GM12878 (cell line): ENCODE measurements at regions not wholly inside any gene's neighbourhood (a gene's known extent, or its start where the extent isn't known, plus 50 kb on each side); places are given as distances from the start of the nearest gene placed in this dataset.

Experiments
- ATAC-seq: fragments of 200-7000 bp; cut with Tn5 transposase; 3 replicates; pipeline ENCODE4 v1.9.1; 2020; ENCODE audit warnings: mild to moderate bottlenecking, moderate library complexity
- BruUV-seq: library from RNA; stranded (reverse); fragments of 400-500 nt; replicated peaks from 2 replicates; lab custom pipeline; 2021; lab: Mats Ljungman, UMichigan
- CTCF ChIA-PET: fragments of 300-600 bp; sonication (Branson Sonifier 250); formaldehyde crosslinking; extraction: SDS; loops from one replicate; lab custom pipeline; 2021; ENCODE audit warnings: inconsistent platforms; lab: Yijun Ruan, JAX
- POLR2A ChIA-PET: fragments of 350-600 bp; formaldehyde crosslinking; extraction: SDS; loops from one replicate; lab custom pipeline; 2021; ENCODE audit warnings: inconsistent platforms; lab: Charles Lee
- RAD21 ChIA-PET: fragments of 300-600 bp; sonication (Branson Sonifier 250); formaldehyde crosslinking; loops from one replicate; lab custom pipeline; 2023; ENCODE audit warnings: antibody characterized with exemption; ENCODE audit not compliant: unreplicated experiment; lab: Charles Lee
- SMC1A ChIA-PET: fragments of 300-600 bp; sonication (Branson Sonifier 250); formaldehyde crosslinking; loops from one replicate; lab custom pipeline; 2023; ENCODE audit not compliant: unreplicated experiment, uncharacterized antibody; lab: Charles Lee
- DNase-seq: peaks from one replicate; pipeline ENCODE4 v3.0.0-alpha.2; 2011; ENCODE audit warnings: low read depth, low spot score
- FAIRE-seq: peaks from 3 replicates; lab custom pipeline; 2011; peaks lifted over from hg19 to GRCh38; lab: Jason Lieb, UNC
- H2AFZ ChIP-seq: 2 replicates; pipeline ENCODE4 v1.6.0; 2011; ENCODE audit warnings: low read depth, low read length, control low read depth; ENCODE audit not compliant: control insufficient read depth
- H3K27ac ChIP-seq: 2 replicates; pipeline ENCODE4 v1.5.1; 2011; ENCODE audit warnings: control low read depth; ENCODE audit not compliant: control insufficient read depth, insufficient read depth
- H3K27me3 ChIP-seq, 2 experiments: replicated peaks in 1 of 2; 2 replicates each; pipeline versions ENCODE4 v1.6.0 to v1.6.1; 2011; ENCODE audit warnings: low read length in 1 of 2; ENCODE audit not compliant: control insufficient read depth in 2 of 2, insufficient read depth in 2 of 2
- H3K36me3 ChIP-seq, 2 experiments: 2 replicates each; pipeline ENCODE4 v1.5.1; 2011; ENCODE audit warnings: low read length in 1 of 2; ENCODE audit not compliant: control insufficient read depth in 2 of 2, insufficient read depth in 2 of 2
- H3K4me1 ChIP-seq: 2 replicates; pipeline ENCODE4 v1.6.1; 2011; ENCODE audit warnings: mild to moderate bottlenecking, low read length, moderate library complexity, mixed read lengths; ENCODE audit not compliant: control insufficient read depth, insufficient read depth
- H3K4me2 ChIP-seq: 2 replicates; pipeline ENCODE4 v1.6.0; 2011; ENCODE audit warnings: control low read depth; ENCODE audit not compliant: control insufficient read depth, insufficient read depth
- H3K4me3 ChIP-seq: fragments of 200-600 bp; sonication (generic); 2 replicates; pipeline ENCODE4 v1.5.1; 2016
- H3K79me2 ChIP-seq: 2 replicates; pipeline ENCODE4 v1.6.0; 2011; ENCODE audit warnings: low read length; ENCODE audit not compliant: control insufficient read depth, insufficient read depth
- H3K9ac ChIP-seq: 2 replicates; pipeline ENCODE4 v1.8.0; 2011; ENCODE audit warnings: low read length, control low read depth, mixed read lengths; ENCODE audit not compliant: control insufficient read depth, insufficient read depth
- H3K9me3 ChIP-seq: replicated peaks from 3 replicates; pipeline ENCODE4 v1.5.1; 2011; ENCODE audit warnings: mild to moderate bottlenecking, low read length; ENCODE audit not compliant: control insufficient read depth, insufficient read depth
- H4K20me1 ChIP-seq: 2 replicates; pipeline ENCODE4 v1.6.0; 2011; ENCODE audit not compliant: control insufficient read depth, insufficient read depth
- ASH2L ChIP-seq: fragments of 300-600, 200-600 bp; sonication (generic); IDR thresholded peaks from 2 replicates; pipeline ENCODE4 v1.6.1; 2017; ENCODE audit warnings: low read depth, mild to moderate bottlenecking, borderline replicate concordance
- CHD2 ChIP-seq: IDR thresholded peaks from 2 replicates; pipeline ENCODE4 v1.6.1; 2011; ENCODE audit warnings: low read depth, low read length, improper control_type of control experiment, borderline replicate concordance
- CREM ChIP-seq: IDR thresholded peaks from 2 replicates; pipeline ENCODE4 v1.6.1; 2014; ENCODE audit warnings: antibody characterized with exemption, low read depth
- FOXK2 ChIP-seq: fragments of 450-650 bp; IDR thresholded peaks from 2 replicates; pipeline ENCODE4 v1.6.1; 2017; ENCODE audit warnings: mild to moderate bottlenecking, moderate library complexity
- POLR2AphosphoS5 ChIP-seq: IDR thresholded peaks from 2 replicates; pipeline ENCODE4 v1.6.1; 2011; ENCODE audit warnings: mild to moderate bottlenecking, low read length, inconsistent platforms
- RB1 ChIP-seq: fragments of 450-650 bp; formaldehyde crosslinking; IDR thresholded peaks from 2 replicates; pipeline ENCODE4 v1.6.1; 2017; ENCODE audit warnings: mild to moderate bottlenecking, borderline replicate concordance
- SMARCA5 ChIP-seq: fragments of 450-650 bp; IDR thresholded peaks from 2 replicates; pipeline ENCODE4 v1.6.1; 2017; ENCODE audit warnings: mild to moderate bottlenecking
- YY1 ChIP-seq: IDR thresholded peaks from 2 replicates; pipeline ENCODE4 v1.6.1; 2011; ENCODE audit warnings: low read depth, mild to moderate bottlenecking, low read length
- ZNF217 ChIP-seq: fragments of 450-650 bp; IDR thresholded peaks from 2 replicates; pipeline ENCODE4 v1.6.1; 2017; ENCODE audit warnings: antibody characterized with exemption, mild to moderate bottlenecking
- ZNF274 ChIP-seq: IDR thresholded peaks from one replicate; pipeline ENCODE4 v1.8.0; 2011; ENCODE audit not compliant: insufficient read length, insufficient read depth
- WGBS: methylation state at CpG from one replicate; pipeline ENCODE4 v1.1.6; 2016; ENCODE audit warnings: low lambda C conversion rate; ENCODE audit not compliant: insufficient replicate concordance, insufficient coverage; ENCODE audit errors: missing lambda C conversion rate; 5-methylcytosine and 5-hydroxymethylcytosine counted together
- in situ Hi-C: fragments of 300-500 bp; cut with MboI; formaldehyde crosslinking; loops from 9 replicates; pipeline ENCODE4 v1.14.3; 2018; ENCODE audit warnings: mixed read lengths
- intact Hi-C: fragments of 100-400 bp; cut with micrococcal nuclease; formaldehyde crosslinking; loops from one replicate; pipeline ENCODE4 v1.14.2; 2022; ENCODE audit not compliant: unreplicated experiment
- TF ChIP-seq, protein P1 (sequence below): IDR thresholded peaks from 2 replicates; pipeline ENCODE4 v1.6.1; 2011; ENCODE audit warnings: low read depth, mild to moderate bottlenecking, low read length, moderate library complexity, borderline replicate concordance; ENCODE audit errors: extremely low read depth
- TF ChIP-seq, protein P2 (sequence below): fragments of 450-650 bp; formaldehyde crosslinking; IDR thresholded peaks from 2 replicates; pipeline ENCODE4 v1.5.0; 2022; ENCODE audit warnings: mild to moderate bottlenecking, missing genetic modification characterization
- TF ChIP-seq, protein P3 (sequence below), 3 experiments: IDR thresholded peaks in 2 of 3; conservative IDR thresholded peaks in 1 of 3; 2 replicates each; pipeline ENCODE4 v1.5.1; 2011; ENCODE audit warnings: low read depth in 3 of 3, low read length in 3 of 3, mild to moderate bottlenecking in 3 of 3, control low read depth in 2 of 3, moderate library complexity in 2 of 3, inconsistent platforms in 1 of 3, mixed read lengths in 1 of 3; ENCODE audit not compliant: control insufficient read depth in 2 of 3, insufficient read depth in 1 of 3; ENCODE audit errors: extremely low read depth in 1 of 3

DNA sequence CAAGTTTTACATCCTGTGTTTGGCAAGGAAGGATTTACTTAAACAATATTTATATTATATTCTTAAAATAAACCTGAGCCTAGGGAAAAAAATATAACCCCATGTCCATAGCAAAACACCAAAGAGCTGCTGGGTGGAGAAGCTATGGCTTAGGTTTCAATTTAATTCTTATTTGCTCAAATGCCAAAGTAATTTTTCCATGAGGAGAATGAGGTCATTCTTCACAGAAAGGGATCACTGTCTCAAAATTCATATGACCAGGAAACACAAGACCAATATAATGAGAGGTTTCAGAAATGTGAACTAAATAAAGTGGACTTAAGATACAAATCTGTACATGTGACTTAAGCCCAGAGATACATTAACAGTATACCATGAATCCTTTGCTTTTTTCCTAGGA lies 195.0 kb downstream of the PHLDA1 start:
- no peak for TF ChIP-seq ZNF217
- RAD21 ChIA-PET, result no interaction called here
- no peak for FAIRE-seq
- H3K27me3 ChIP-seq, result no peaks in the 10 kb centered on the region
- no peaks in the 10 kb centered on the region for H3K79me2 ChIP-seq
- H2AFZ ChIP-seq, result no peak overlapping the region
- no peaks in the 10 kb centered on the region for H3K9me3 ChIP-seq
- no peak for ATAC-seq
- POLR2A ChIA-PET, result interaction anchor here (0.6 kb wide), 1 partner anchor 191 kb away, joined by 3 read pairs; no protein-coding TSS in a partner anchor
- in situ Hi-C loops, result no loop called here
- H3K27ac ChIP-seq, result no peak overlapping the region
- no peaks in the 10 kb centered on the region for H3K36me3 ChIP-seq
- no peak overlapping the region for H3K9ac ChIP-seq
- CTCF ChIA-PET, result interaction anchor here (1.5 kb wide), 2 partner anchors 8 to 34 kb away, joined by 3 to 4 read pairs; no protein-coding TSS in a partner anchor
- no TSS peak for BruUV-seq
- SMC1A ChIA-PET, result interaction anchor here (0.9 to 2.1 kb wide), 3 partner anchors 8 to 16 kb away, joined by 3 to 9 read pairs (median 3); no protein-coding TSS in a partner anchor
- intact Hi-C loops, result loop anchor here (5.0 kb wide), 1 partner anchor 196 kb away; the partner anchor contains the start of gene PHLDA1
- H3K4me3 ChIP-seq, result no peak overlapping the region
- no peaks in the 10 kb centered on the region for H4K20me1 ChIP-seq
- no peaks in the 10 kb centered on the region for H3K4me1 ChIP-seq
- no peak overlapping the region for H3K4me2 ChIP-seq
- no peak for DNase-seq

DNA sequence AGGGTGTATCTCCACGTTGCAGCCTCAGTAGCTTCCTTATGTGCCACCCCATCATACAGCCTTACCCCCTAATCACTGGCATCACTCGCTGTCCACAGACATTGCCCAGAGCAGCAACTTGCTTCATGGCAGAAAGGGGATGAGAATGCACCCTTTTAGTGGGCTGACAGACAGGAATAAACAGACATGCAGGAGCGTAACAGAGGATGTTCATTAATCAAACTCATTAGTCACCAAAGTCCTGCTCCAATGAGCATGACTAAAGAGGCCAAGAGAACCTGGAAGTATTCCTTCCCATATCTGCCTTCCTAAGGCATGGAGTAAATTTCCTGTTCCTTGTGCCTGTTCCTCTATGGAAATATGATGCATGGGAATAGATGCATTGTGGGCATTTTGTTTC lies 197.0 kb downstream of the PHLDA1 start:
- in situ Hi-C loops, result no loop called here
- CTCF ChIA-PET, result interaction anchor here (0.6 kb wide), 1 partner anchor 240 kb away, joined by 3 read pairs; no protein-coding TSS in a partner anchor
- WGBS, result 57% methylated on average over 3 of the region's 3 CpGs
- TF ChIP-seq FOXK2 (no peak), CREM (no peak), CHD2 (no peak), POLR2AphosphoS5 (no peak), YY1 (no peak), ZNF274 (no peak), ASH2L (no peak), RB1 (no peak), SMARCA5 (no peak)
- TF ChIP-seq, protein P1, sequence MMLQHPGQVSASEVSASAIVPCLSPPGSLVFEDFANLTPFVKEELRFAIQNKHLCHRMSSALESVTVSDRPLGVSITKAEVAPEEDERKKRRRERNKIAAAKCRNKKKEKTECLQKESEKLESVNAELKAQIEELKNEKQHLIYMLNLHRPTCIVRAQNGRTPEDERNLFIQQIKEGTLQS, result no peak
- TF ChIP-seq, protein P2, sequence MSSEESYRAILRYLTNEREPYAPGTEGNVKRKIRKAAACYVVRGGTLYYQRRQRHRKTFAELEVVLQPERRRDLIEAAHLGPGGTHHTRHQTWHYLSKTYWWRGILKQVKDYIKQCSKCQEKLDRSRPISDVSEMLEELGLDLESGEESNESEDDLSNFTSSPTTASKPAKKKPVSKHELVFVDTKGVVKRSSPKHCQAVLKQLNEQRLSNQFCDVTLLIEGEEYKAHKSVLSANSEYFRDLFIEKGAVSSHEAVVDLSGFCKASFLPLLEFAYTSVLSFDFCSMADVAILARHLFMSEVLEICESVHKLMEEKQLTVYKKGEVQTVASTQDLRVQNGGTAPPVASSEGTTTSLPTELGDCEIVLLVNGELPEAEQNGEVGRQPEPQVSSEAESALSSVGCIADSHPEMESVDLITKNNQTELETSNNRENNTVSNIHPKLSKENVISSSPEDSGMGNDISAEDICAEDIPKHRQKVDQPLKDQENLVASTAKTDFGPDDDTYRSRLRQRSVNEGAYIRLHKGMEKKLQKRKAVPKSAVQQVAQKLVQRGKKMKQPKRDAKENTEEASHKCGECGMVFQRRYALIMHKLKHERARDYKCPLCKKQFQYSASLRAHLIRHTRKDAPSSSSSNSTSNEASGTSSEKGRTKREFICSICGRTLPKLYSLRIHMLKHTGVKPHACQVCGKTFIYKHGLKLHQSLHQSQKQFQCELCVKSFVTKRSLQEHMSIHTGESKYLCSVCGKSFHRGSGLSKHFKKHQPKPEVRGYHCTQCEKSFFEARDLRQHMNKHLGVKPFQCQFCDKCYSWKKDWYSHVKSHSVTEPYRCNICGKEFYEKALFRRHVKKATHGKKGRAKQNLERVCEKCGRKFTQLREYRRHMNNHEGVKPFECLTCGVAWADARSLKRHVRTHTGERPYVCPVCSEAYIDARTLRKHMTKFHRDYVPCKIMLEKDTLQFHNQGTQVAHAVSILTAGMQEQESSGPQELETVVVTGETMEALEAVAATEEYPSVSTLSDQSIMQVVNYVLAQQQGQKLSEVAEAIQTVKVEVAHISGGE, result no peak
- TF ChIP-seq, protein P3, sequence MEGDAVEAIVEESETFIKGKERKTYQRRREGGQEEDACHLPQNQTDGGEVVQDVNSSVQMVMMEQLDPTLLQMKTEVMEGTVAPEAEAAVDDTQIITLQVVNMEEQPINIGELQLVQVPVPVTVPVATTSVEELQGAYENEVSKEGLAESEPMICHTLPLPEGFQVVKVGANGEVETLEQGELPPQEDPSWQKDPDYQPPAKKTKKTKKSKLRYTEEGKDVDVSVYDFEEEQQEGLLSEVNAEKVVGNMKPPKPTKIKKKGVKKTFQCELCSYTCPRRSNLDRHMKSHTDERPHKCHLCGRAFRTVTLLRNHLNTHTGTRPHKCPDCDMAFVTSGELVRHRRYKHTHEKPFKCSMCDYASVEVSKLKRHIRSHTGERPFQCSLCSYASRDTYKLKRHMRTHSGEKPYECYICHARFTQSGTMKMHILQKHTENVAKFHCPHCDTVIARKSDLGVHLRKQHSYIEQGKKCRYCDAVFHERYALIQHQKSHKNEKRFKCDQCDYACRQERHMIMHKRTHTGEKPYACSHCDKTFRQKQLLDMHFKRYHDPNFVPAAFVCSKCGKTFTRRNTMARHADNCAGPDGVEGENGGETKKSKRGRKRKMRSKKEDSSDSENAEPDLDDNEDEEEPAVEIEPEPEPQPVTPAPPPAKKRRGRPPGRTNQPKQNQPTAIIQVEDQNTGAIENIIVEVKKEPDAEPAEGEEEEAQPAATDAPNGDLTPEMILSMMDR (IDR thresholded peaks at IDR 0.05 in 2 of 3, conservative IDR thresholded peaks at IDR 0.05 in 1 of 3; ENCODE audit: control insufficient read depth in 2 of 3, extremely low read depth in 1 of 3, insufficient read depth in 1 of 3, low read depth in 3 of 3, low read length in 3 of 3), result no peak

More for the DNA sequence above, 197.0 kb downstream of the PHLDA1 start:
- ChIA-PET RAD21 (interaction anchor here (0.9 kb wide), 1 partner anchor 197 kb away, joined by 3 read pairs; the partner anchor contains the start of gene PHLDA1), POLR2A (no interaction called here), SMC1A (interaction anchor here (0.6 to 1.3 kb wide), 5 partner anchors 42 to 510 kb away, joined by 3 to 5 read pairs (median 3); partner anchors contain the start of gene PHLDA1)
- Histone ChIP-seq H2AFZ (no peak overlapping the region), H3K4me1 (no peaks in the 10 kb centered on the region), H3K27ac (no peak overlapping the region), H4K20me1 (no peaks in the 10 kb centered on the region), H3K9ac (no peak overlapping the region), H3K27me3 (no peaks in the 10 kb centered on the region), H3K36me3 (no peaks in the 10 kb centered on the region), H3K4me3 (no peak overlapping the region), H3K4me2 (no peak overlapping the region), H3K9me3 (no peaks in the 10 kb centered on the region), H3K79me2 (no peaks in the 10 kb centered on the region)
- BruUV-seq, result no TSS peak
- intact Hi-C loops, result no loop called here
- FAIRE-seq (no peak), DNase-seq (no peak), ATAC-seq (no peak)
